ENCODE measurements at regions not wholly inside any gene's neighbourhood (a gene's known extent, or its start where the extent isn't known, plus 50 kb on each side); places are given as distances from the start of the nearest gene placed in this dataset.

DNA sequence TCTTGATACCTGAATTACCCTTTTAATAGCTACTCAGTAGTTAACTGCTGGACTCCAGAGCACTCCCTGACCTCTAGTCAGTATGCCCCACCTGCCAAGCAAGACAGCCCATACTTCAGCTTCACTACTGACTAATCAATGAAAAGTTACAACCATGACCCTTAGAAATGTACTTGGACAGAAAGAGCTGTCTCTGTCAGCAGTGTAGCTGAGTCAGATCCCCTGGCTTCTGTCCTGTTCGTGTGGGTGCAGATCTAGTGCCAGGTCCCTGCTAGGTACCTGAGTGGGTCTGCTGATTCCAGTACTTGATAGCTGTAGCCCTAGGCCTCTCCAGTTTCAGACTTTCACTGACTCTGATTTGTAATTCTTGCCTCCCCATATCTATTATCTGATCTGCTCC, 265.8 kb upstream of the POU2AF2 start:
- no peak for DNase-seq

DNA sequence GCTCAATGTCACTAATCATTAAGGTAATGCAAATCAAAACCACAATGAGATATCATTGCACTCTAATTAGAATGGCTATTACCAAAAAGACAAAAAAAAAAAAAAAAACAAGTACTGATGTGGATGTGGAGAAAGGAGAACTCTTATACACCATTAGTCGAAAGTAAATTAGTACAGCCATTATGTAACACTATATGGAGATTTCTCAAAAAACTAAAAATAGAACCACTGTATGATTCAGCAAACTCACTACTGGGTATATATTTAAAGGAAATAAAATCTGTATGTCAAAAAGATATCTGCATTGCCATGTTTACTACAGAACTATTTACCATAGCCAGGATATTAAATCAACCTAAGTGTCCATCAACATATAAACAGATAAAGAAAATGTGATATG, 265.4 kb upstream of the ARHGAP20 start:
- no peak for DNase-seq

- no peak for DNase-seq
Observed at GRCh38 chr11:110974731-110975130, 262.5 kb upstream of the ARHGAP20 start.

DNA sequence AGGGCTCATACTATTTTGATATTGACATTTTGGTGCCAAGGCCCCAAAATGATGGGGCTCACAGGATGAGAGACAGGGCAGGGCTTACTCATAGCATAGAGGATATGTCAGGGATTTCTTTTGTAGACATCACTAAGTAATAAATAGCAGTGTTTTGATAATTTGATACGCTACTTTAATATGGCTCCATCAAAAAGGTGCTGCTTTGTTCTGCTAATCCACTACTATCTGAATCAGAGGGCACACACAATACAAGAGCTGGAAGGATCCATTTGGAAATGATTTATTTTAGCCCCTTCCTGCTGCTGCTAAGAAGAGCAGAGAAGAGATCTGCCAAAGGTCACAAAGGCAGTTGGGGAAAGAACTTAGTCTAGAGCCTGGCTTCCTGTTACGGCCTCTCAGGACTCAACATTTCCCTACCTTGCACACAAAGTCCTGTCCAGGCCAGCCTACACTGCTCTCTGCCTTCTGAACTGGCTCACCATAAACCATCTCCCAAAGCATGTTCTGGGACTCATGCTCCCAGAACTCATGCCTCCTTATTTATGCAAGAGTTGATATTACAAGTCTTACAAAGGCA, 261.3 kb upstream of the ARHGAP20 start:
- no peak for DNase-seq

GRCh38 chr11:110972640-110973039, 260.4 kb upstream of the ARHGAP20 start:
- DNase-seq = no peak

DNA sequence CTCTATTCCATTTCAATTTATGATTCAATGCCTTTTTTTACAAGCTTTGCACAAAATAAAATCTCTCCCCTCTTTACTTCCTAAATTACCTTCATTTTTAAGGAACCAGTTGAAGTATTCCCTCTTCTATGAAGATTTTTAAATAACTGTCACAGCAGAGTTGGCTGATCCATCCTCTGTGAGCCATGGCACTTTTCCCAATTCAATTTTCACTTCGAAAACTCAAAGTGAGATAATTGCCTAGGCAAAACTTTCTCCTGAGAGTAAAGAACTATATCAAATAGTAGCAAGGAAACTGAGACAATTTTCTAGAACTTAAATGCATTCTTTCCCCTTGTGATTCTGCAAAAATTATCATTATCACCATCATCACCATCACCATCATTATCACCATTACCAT, 259.9 kb upstream of the ARHGAP20 start:
- DNase-seq = no peak

- no peak for DNase-seq
Observed at GRCh38 chr11:110971140-110971539, 258.9 kb upstream of the ARHGAP20 start.

GRCh38 chr11:110968348-110969062, 256.3 kb upstream of the ARHGAP20 start:
- no peak for DNase-seq

- peak; percentile 37 for DNase-seq
Observed at GRCh38 chr11:110966131-110966530, 253.9 kb upstream of the ARHGAP20 start.

DNA sequence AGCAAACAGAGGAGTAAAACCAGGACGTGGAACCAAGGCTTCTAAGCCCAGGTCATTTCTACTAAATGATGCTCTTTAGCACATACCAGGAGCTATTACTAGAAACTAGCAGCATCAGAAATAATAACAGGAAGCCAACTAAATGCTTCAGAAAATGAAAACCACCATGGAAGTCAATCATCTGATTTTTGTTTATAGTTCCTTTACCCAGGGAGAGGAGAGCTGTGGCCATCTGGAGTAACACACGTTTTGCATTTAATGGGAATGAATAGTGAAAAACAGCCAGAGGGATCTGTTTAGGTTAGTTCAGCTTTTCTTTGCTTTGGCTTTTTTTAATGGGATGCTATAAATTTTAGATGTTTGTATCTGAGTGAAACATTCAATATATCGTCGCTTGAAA, 250.7 kb upstream of the ARHGAP20 start:
- DNase-seq = peak; percentile 41

DNA sequence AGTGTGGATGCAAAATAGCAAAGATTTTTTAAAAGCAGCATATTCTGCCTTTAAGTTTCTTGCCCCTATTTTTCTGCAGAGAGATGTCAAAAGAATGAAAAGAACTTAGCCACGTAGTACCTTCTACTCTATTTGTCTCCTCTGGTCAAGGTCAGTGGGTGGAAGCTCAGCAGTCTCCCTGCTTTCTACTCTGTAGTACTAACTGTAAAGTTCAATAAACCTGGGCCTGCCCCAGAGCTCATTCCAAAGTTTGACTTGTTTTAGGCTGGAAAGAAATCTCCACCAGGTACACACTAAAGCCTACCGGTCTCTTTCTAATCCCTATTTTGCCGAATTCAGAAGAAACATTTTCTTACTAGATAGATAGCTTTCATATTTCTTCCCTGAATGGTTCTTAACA, 247.9 kb upstream of the ARHGAP20 start:
- no peak for DNase-seq

GRCh38 chr11:110958216-110958615, 246.0 kb upstream of the ARHGAP20 start:
- DNase-seq = no peak

- DNase-seq = no peak
Observed at GRCh38 chr11:110955776-110956175, 243.5 kb upstream of the ARHGAP20 start.

DNA sequence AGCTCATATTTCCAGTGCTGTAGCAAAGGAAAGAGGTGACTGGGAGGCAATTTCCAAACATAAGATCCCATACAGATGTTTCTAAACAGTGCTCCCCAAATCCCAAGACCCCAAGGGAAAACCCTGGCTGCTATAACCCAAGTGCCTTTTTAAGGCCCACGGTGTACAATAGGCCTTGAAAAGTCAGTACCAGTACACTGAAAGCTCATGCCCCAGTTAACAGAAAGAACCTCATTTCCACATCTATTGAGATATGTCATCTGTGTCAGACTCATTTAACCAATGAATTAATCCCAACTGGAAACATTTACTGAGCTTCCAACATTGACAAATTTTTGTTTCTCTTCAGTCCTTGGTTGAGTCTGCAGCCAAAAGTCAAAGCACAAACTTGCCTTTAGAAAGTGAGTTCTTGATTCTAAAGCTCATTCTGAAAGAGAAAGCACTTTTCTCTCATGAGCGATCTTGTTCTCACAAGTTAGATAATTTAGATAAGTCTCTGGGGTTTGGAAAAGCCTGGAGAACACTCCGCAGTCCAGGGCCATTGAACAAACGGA, 239.8 kb upstream of the ARHGAP20 start:
- DNase-seq = no peak

DNA sequence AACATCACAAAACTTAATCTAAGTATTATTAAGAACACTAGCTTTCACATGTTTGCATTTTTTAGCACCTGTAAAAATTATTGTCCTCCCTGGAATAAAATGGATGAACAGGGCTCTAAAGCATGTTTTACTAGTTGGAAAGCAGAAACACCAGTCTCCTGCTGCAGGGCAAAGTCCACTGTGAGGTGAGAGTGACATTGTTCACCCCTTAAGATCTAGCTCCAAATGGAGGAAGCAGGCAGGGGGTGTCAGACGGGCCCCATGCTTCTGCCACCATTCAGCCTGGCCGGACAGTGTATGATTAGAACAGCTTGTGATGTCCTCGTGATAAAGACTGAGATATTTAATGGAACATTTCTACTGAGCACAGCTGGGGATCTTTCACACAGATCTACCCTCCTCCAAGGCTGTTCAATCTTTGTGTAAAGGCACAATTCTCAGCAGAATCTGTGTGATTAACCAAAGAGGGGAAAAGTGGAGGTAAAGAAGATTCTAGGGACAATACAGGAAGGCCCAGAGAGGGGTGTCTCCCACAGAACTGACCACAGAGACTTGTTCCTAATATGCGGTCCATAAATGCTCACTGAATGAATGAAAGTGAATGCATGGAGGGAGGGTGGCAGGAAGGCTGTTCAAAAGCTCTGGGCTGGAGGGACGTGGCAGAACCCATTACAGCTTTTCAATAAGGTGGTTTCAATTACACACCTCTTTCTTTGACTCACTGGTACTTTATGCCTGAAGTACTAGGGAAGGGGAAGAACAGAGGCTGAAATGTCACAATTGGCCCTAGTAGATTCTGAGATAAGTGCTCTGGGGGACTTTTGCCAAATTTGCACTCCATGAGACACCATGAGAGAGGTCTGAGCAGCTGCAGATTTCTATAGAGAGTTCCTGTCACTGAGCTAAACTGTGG, 239.1 kb upstream of the ARHGAP20 start:
- peak; percentile 91 for DNase-seq

GRCh38 chr11:110948112-110948511, 235.9 kb upstream of the ARHGAP20 start:
- no peak for DNase-seq

DNA sequence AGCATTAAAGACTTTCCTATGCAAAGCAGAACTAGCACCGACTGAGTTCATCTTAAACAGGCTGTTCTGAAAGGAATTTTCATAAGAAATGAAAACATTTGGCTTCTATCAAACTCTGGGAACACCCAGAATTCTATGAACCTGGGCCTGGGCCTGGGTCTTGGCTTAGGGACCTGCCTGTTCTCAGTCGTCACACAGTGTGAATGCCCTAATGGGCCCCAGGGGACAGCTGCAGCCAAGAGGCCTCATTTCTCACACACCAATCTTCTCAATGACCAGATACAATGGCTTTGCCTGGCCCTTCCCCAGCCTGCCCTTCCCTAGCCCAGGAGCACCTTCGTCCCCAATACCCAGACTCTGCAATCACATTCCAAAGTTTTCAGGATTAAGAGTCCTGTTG, 234.9 kb upstream of the ARHGAP20 start:
- no peak for DNase-seq

- DNase-seq = no peak
Observed at GRCh38 chr11:110939471-110939870, 227.2 kb upstream of the ARHGAP20 start.

DNA sequence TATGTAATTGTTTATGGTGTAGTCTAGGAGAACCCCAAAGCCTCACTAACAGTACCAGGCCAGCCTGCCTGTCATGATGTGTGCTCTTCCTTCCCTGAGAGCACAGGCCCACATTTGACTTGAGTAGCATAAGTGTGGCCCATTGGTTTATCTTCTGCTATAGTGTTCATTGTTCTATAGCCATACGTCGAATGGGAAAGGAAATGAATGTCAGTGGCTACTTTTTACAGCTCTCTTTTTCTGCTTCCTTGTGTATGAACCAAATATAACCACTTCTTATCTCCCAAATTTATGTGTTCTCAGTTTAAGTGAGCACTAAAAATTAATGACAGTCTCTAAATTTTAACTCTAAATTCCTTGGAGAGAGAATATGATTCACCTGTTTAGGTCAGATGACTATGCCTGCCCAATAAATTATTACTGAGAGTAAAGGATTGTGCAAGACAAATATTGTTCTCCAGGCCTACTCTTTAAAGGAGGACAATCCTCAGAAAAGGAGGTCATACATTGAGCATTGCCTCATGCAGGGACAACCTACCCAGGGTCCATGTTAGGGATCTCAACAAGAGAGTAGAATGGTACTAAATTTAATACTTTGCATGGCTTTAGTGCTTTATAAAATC, 222.9 kb upstream of the ARHGAP20 start:
- no peak for DNase-seq

DNA sequence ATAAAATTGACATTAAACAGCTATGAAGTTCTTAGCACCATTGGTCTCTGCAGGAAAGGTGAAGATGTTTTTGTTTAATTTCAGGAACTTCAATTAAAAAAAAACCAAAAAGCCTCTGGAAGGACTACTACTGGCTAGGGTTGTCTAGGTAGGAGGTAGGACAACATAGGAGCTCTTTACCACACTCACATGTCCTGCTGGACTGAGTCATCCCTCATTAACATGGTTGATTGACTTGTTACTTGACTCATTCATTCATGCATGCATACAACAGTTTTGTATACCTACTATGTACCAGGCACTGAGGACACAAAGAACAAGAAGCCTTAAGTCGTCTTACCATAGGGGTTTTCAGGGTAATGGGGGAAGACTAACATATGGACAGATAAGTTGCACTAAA, 216.9 kb upstream of the ARHGAP20 start:
- no peak for DNase-seq

DNA sequence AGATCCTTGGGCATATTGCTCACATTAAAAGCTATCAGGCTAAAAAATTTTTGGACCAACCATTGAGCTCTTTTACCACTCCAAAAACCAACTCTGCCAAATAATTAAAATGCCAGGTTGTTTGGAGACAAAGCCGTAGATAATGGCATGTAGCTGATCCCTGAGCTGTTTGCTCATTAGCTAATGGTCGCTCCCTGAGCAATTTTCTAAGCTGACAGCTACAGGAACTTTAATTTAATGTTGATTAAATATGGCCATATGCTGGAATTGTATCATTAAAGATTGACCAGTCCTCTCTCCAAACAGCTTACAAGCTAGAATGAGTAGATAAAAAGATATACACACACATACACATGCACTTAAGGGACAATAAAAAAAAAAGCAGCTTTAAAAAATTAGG, 216.2 kb upstream of the ARHGAP20 start:
- no peak for DNase-seq

DNA sequence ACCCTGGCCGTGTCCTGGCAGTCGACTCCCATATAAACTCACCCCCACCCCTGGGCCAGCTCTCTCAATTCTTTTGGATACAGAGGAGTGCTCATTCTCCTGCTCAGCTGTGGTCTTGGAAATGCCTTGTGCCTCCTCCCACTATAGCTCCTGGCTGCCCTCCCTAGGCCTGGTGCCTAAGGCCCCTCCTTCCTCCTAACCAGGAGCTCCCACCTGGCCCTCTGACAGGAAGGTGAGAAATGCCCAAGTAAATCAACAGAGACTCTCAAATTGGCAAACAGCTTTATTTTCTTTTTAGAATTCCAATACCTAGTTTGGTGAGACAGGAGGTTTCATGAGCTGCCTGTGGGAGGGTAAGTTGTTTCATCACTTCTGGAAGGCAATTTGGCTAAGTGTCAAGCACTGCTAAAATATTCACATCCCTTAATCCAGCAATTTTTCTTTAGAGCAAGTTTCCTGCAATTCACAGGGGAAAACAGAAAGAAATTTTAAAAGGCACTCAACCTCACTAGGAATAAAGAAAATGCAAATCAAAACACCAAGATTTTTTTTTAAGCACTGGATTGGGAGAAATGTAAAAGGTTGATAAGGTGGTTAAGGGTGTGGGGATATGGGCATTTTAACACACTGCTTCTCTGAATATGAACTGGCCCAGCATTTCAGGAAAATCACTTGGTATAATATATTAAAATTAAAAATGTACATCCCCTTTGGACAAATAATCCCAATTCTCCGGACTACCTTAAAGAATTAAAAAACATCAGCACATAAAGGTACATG, 209.7 kb upstream of the ARHGAP20 start:
- DNase-seq = peak; percentile 70
